ENCODE measurements at regions not wholly inside any gene's neighbourhood (a gene's known extent, or its start where the extent isn't known, plus 50 kb on each side); places are given as distances from the start of the nearest gene placed in this dataset.

DNA sequence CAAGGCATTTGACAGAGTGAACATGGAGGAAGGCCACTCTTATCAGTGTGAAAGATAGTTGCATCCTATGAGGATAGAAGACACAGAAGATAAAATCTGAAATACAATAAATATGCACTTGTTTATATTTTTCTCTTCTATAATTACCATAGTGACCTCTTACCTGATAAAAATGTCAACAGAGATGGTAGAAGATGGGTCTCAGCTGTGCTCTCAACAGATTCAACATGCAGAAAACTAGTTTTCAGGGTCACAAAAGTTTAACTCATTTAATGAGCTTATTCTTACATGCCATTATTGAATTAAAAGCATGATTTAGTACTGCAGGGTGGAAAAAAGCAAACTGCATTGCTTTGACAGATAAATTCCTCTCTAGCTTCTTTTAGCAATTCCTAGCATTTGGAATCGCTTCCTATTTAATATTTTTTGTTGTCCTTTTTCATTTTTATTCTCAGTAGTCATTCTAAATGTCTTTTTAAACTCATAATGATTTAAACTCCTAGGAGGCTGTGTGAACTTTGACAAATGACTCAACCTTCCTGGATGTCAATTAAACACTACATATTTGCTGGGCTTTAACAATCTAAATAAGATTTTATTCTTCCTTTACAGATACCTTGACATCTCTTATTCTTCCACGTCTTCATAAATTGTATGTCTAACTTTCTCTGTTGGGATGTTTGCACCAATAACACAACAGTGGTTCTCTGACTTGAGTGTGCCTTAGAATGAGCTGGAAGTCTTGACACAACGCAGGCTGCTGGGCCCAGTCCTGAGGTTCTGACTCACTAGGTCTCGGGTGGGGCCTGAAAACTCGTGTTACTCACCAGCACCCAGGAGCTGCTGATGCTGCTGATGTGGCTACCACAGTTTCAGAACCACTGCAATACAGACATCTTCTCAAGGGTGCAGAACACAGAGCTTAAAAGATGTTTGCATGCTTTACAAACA lies 565.5 kb upstream of the IGFBP3 start (continued):
- TF ChIP-seq MXI1 (IDR thresholded peaks at IDR 0.05; ENCODE audit: borderline replicate concordance, low read depth, low read length): no peak
- no peak for TF ChIP-seq POLR2A (IDR thresholded peaks at IDR 0.05; ENCODE audit: low read depth, low read length)
- TF ChIP-seq MAFK (IDR thresholded peaks at IDR 0.05; ENCODE audit: low read depth, low read length): 0 out of 2 replicates have a peak, but pooled peaks have one; percentile 32

DNA sequence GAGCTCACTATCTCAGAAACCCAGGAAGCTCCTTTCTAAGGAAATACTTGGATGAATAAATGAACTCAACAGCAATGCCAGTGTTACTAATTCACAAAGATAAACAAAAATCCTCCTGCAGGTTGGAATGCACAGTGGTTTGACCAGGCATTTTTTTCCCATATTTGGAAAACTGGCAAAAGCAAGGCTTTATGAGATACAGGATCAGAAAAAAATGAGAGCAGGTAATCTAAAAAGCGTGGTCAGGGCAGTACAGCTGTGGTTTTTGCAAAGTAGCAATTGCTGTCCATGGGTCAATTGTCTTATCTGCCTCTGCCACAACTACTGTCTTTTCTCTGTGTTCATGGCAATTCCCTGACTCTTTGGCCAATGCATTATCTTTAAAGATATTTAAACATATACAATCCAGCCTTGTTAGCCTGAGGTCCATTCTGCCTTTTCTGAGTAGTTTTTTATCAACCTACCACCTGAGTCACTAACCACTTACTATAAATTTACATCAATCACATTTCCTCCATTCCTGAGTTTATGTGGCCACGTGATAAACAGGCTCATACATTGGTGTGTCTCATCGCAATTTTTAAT lies 564.5 kb upstream of the IGFBP3 start:
- no peaks in the 10 kb centered on the region for H3K36me3 ChIP-seq (ENCODE audit: control insufficient read depth, insufficient read depth, low read length)

More for the DNA sequence above, 564.5 kb upstream of the IGFBP3 start:
- ChIA-PET POLR2A (ENCODE audit: unreplicated experiment) (no interaction called here), CTCF (interaction anchor here (0.8 kb wide), 1 partner anchor 8 kb away, joined by 3 read pairs; no protein-coding TSS in a partner anchor)
- Histone ChIP-seq H4K8ac (ENCODE audit: low read depth in 2 of 2, low read length in 2 of 2) (peak overlapping the region; percentile 30 to 85), H2BK5ac (ENCODE audit: low read depth, low read length, poor library complexity, severe bottlenecking) (peak overlapping the region; percentile 100), H2AK5ac (ENCODE audit: low read depth, low read length) (peak overlapping the region; percentile 41; the same call in 1 of the 2 replicates), H2BK15ac (ENCODE audit: low read depth, low read length) (peak overlapping the region; percentile 91; the same call in 1 of the 3 replicates), H3K9me3 (ENCODE audit: control insufficient read depth, insufficient read depth, low read length) (no peaks in the 10 kb centered on the region), H3K27me3 (ENCODE audit: control insufficient read depth, insufficient read depth, low read length) (no peaks in the 10 kb centered on the region; the same call in 1 of the 2 replicates), H2BK20ac (ENCODE audit: low read depth, low read length) (peak overlapping the region; percentile 96), H3K79me1 (ENCODE audit: low read depth in 1 of 2, low read length in 2 of 2) (no peaks in the 10 kb centered on the region), H2AK9ac (replicated peaks; ENCODE audit: low read depth, low read length, poor library complexity) (no peak overlapping the region), H4K5ac (ENCODE audit: low read depth, low read length) (peak overlapping the region; percentile 86), H3K4me1 (ENCODE audit: control insufficient read depth, insufficient read depth, low read length) (peaks cover 14% of the 10 kb centered on the region), H3K18ac (ENCODE audit: low read depth, low read length) (peak overlapping the region; percentile 94), H3K4me3 (ENCODE audit: insufficient read depth, low read depth, low read length) (no peak overlapping the region), H3K9ac (ENCODE audit: low read depth, low read length) (no peak overlapping the region), H2AFZ (replicated peaks; ENCODE audit: low read length, poor library complexity) (no peak overlapping the region), H4K20me1 (ENCODE audit: insufficient read depth, low read length) (no peaks in the 10 kb centered on the region), H4K91ac (ENCODE audit: insufficient read depth, low read depth, low read length) (peak overlapping the region; percentile 91), H3K4me2 (ENCODE audit: low read depth, low read length) (peak overlapping the region; percentile 56; the same call in 1 of the 2 replicates), H2BK120ac (ENCODE audit: low read depth, low read length) (peak overlapping the region; percentile 95), H3K23ac (ENCODE audit: low read depth, low read length) (peak overlapping the region; percentile 91), H3K14ac (replicated peaks; ENCODE audit: low read depth, low read length) (peak overlapping the region; percentile 54), H3K27ac (ENCODE audit: insufficient read depth, low read length) (peak overlapping the region; percentile 61), H3K4ac (ENCODE audit: low read depth, low read length) (peak overlapping the region; percentile 95), H3K56ac (ENCODE audit: extremely low read depth, insufficient read depth, low read length) (peak overlapping the region; percentile 82; the same call in 1 of the 2 replicates), H3K9me1 (ENCODE audit: insufficient read depth, low read length) (peaks cover 9% of the 10 kb centered on the region)
- TF ChIP-seq CTCF (conservative IDR thresholded peaks at IDR 0.05; ENCODE audit: low read depth, low read length) (peak; percentile 59), MAZ (IDR thresholded peaks at IDR 0.05; ENCODE audit: borderline replicate concordance, low read depth, low read length) (no peak), RCOR1 (IDR thresholded peaks at IDR 0.05; ENCODE audit: insufficient replicate concordance, low read length) (no peak), BHLHE40 (IDR thresholded peaks at IDR 0.05; ENCODE audit: low read depth, low read length) (peak; percentile 46; the same call in 1 of the 2 replicates), USF2 (IDR thresholded peaks at IDR 0.05; ENCODE audit: low read depth, low read length) (peak; percentile 85)
- in situ Hi-C loops (cut with MboI; ENCODE audit: low sequenced_read_pairs) (no loop called here), dilution Hi-C loops (cut with HindIII; ENCODE audit: low sequenced_read_pairs, unreplicated experiment) (no loop called here), intact Hi-C loops (cut with micrococcal nuclease) (loop anchor here (1.0 to 10.0 kb wide), 2 partner anchors 562 to 599 kb away; no protein-coding TSS in a partner anchor)
- peak; percentile 90 for DNase-seq
- WGBS, 2 experiments (ENCODE audit: extremely low coverage in 2 of 2, insufficient read length in 1 of 2): no CpG with 5 or more reads among the region's 3 CpGs
- no TSS peak for BruUV-seq (replicated peaks)
- peak; percentile 72 for ATAC-seq (ENCODE audit: low read depth)

All from IMR-90 (cell line).